Endothelial cell of umbilical vein (primary cell): ENCODE measurements at regions not wholly inside any gene's neighbourhood (a gene's known extent, or its start where the extent isn't known, plus 50 kb on each side); places are given as distances from the start of the nearest gene placed in this dataset.

Source experiments
- BruUV-seq: library from RNA; stranded (reverse); fragments of 400-500 nt; replicated peaks from 2 replicates; lab custom pipeline; 2021; lab: Mats Ljungman, UMichigan
- CTCF ChIA-PET: fragments of 300-600, 350-600 bp; sonication (Branson Sonifier 250); formaldehyde crosslinking; loops from one replicate; lab custom pipeline; 2021; ENCODE audit warnings: antibody characterized with exemption, inconsistent platforms; lab: Charles Lee
- POLR2A ChIA-PET: fragments of 300-600, 350-600 bp; sonication (Branson Sonifier 250); formaldehyde crosslinking; loops from one replicate; lab custom pipeline; 2021; ENCODE audit warnings: antibody characterized with exemption, inconsistent platforms; lab: Charles Lee
- DNase-seq: peaks from one replicate; pipeline ENCODE4 v3.0.0-alpha.2; 2011; ENCODE audit warnings: low read depth, low spot score
- FAIRE-seq: peaks from 2 replicates; lab custom pipeline; 2011; peaks lifted over from hg19 to GRCh38; lab: Jason Lieb, UNC
- H2AFZ ChIP-seq: 2 replicates; pipeline ENCODE4 v1.6.0; 2012; ENCODE audit warnings: low read depth, low read length, control low read depth, inconsistent platforms
- H3K27ac ChIP-seq: 2 replicates; pipeline ENCODE4 v1.5.1; 2011; ENCODE audit warnings: low read depth, mild to moderate bottlenecking, control low read depth, low read length, moderate library complexity; ENCODE audit not compliant: insufficient read depth
- H3K27me3 ChIP-seq, 2 experiments: 2 replicates each; pipeline versions ENCODE4 v1.6.0 to v1.6.1; 2011; ENCODE audit warnings: low read length in 2 of 2, mixed read lengths in 1 of 2; ENCODE audit not compliant: control insufficient read depth in 2 of 2, insufficient read depth in 2 of 2
- H3K36me3 ChIP-seq, 2 experiments: 2 replicates in 1 of 2; 3 replicates in 1 of 2; pipeline ENCODE4 v1.5.1; 2011; ENCODE audit warnings: low read length in 2 of 2, mild to moderate bottlenecking in 1 of 2, moderate library complexity in 1 of 2; ENCODE audit not compliant: control insufficient read depth in 2 of 2, insufficient read depth in 2 of 2; ENCODE audit errors: extremely low read depth in 1 of 2
- H3K4me1 ChIP-seq: 3 replicates; pipeline ENCODE4 v1.5.1; 2011; ENCODE audit warnings: mild to moderate bottlenecking, low read length; ENCODE audit not compliant: control insufficient read depth, insufficient read depth; ENCODE audit errors: extremely low read depth
- H3K4me2 ChIP-seq: 2 replicates; pipeline ENCODE4 v1.6.1; 2011; ENCODE audit warnings: low read length, control low read depth, mixed read lengths; ENCODE audit not compliant: insufficient read depth
- H3K4me3 ChIP-seq, 3 experiments: fragments of 200-600 bp in 1 of 3; sonication (generic), shearing (Covaris generic) in 1 of 3; replicated peaks in 1 of 3; 2 replicates each; pipeline ENCODE4 v1.5.1; 2011 to 2016; ENCODE audit warnings: control low read depth in 3 of 3, low read length in 3 of 3, mild to moderate bottlenecking in 2 of 3, inconsistent platforms in 1 of 3, low read depth in 1 of 3, moderate library complexity in 1 of 3; ENCODE audit not compliant: insufficient read depth in 1 of 3
- H3K79me2 ChIP-seq: 2 replicates; pipeline ENCODE4 v1.6.0; 2012; ENCODE audit warnings: low read length, inconsistent platforms; ENCODE audit not compliant: control insufficient read depth, insufficient read depth
- H3K9ac ChIP-seq: replicated peaks from 2 replicates; pipeline ENCODE3; 2011; ENCODE audit warnings: low read length, control low read depth; ENCODE audit not compliant: insufficient read depth; ENCODE audit errors: extremely low read depth
- H3K9me1 ChIP-seq: replicated peaks from 3 replicates; pipeline ENCODE4 v1.6.0; 2011; ENCODE audit warnings: mild to moderate bottlenecking, low read length; ENCODE audit not compliant: control insufficient read depth, insufficient read depth; ENCODE audit errors: extremely low read depth
- H3K9me3 ChIP-seq: replicated peaks from 2 replicates; pipeline ENCODE4 v1.5.1; 2012; ENCODE audit warnings: low read length, inconsistent platforms; ENCODE audit not compliant: control insufficient read depth, insufficient read depth
- H4K20me1 ChIP-seq: replicated peaks from 2 replicates; pipeline ENCODE3; 2011; ENCODE audit warnings: mild to moderate bottlenecking, low read length; ENCODE audit not compliant: control insufficient read depth, insufficient read depth; ENCODE audit errors: extremely low read depth
- EZH2 ChIP-seq: IDR thresholded peaks from 2 replicates; pipeline ENCODE4 v1.6.1; 2012; ENCODE audit warnings: borderline replicate concordance, low read depth, mild to moderate bottlenecking, moderate library complexity, low read length, inconsistent platforms; ENCODE audit not compliant: severe bottlenecking
- GATA2 ChIP-seq: IDR thresholded peaks from 2 replicates; pipeline ENCODE4 v1.7.0; 2011; ENCODE audit warnings: low read depth, mild to moderate bottlenecking, moderate library complexity, mixed read lengths, low read length; ENCODE audit not compliant: insufficient read length, insufficient read depth
- JUN ChIP-seq: IDR thresholded peaks from 2 replicates; pipeline ENCODE4 v1.6.1; 2011; ENCODE audit warnings: borderline replicate concordance, low read depth; ENCODE audit not compliant: insufficient read length, insufficient read depth
- MAX ChIP-seq: IDR thresholded peaks from 2 replicates; pipeline ENCODE4 v1.6.1; 2011; ENCODE audit not compliant: insufficient read depth, insufficient read length
- MYC ChIP-seq: IDR thresholded peaks from one replicate; pipeline ENCODE4 v1.6.1; 2011; ENCODE audit warnings: mild to moderate bottlenecking, low read depth, low read length
- POLR2A ChIP-seq: IDR thresholded peaks from 2 replicates; pipeline ENCODE4 v1.6.1; 2012; ENCODE audit warnings: low read depth, mild to moderate bottlenecking, control low read depth, low read length
- dilution Hi-C: fragments of 300-500 bp; cut with MboI; formaldehyde crosslinking; loops from one replicate; pipeline ENCODE4 v1.15.0; 2019; ENCODE audit warnings: low sequenced_read_pairs; ENCODE audit not compliant: extremely low pct_ligation_motif_present
- intact Hi-C: fragments of 100-400 bp; cut with micrococcal nuclease; formaldehyde crosslinking; loops from one replicate; pipeline ENCODE4 v1.10.0; 2022

- Histone ChIP-seq H3K9me3 (no peaks in the 10 kb centered on the region), H3K4me3 (no peak overlapping the region), H3K9ac (no peak overlapping the region), H3K27ac (peak overlapping the region; percentile 37), H3K4me1 (peaks cover 29% of the 10 kb centered on the region), H3K27me3 (no peaks in the 10 kb centered on the region), H3K9me1 (no peaks in the 10 kb centered on the region), H4K20me1 (no peaks in the 10 kb centered on the region), H2AFZ (no peak overlapping the region), H3K79me2 (no peaks in the 10 kb centered on the region), H3K36me3 (no peaks in the 10 kb centered on the region), H3K4me2 (no peak overlapping the region)
- intact Hi-C loops: no loop called here
- dilution Hi-C loops: no loop called here
- no peak for TF ChIP-seq MYC
- no peak for TF ChIP-seq JUN
- no peak for TF ChIP-seq EZH2
- no peak for TF ChIP-seq POLR2A
- TF ChIP-seq GATA2: no peak
- TF ChIP-seq MAX: no peak
- ChIA-PET POLR2A (no interaction called here), CTCF (interaction anchor here (1.9 kb wide), 1 partner anchor 26 kb away, joined by 7 read pairs; no protein-coding TSS in a partner anchor)
- no peak for FAIRE-seq
- no TSS peak for BruUV-seq
- DNase-seq: peak; percentile 24
Measured at GRCh38 chr7:90111-91063, 102.0 kb upstream of the FAM20C start.
